Head of caudate nucleus (tissue), 42 donors: ENCODE measurements at regions not wholly inside any gene's neighbourhood (a gene's known extent, or its start where the extent isn't known, plus 50 kb on each side); places are given as distances from the start of the nearest gene placed in this dataset.
A peak's percentile ranks its signal among the peaks of the same experiment; 100 is the strongest.
"Not testable (repeated sequence)": the region's sequence is repeated elsewhere in the genome, so short reads cannot be mapped to it uniquely, and the experiment has no call there.

Experiments
- DNase-seq, 42 donors: peaks; one replicate each; pipeline versions ENCODE4 v3.0.0 to v3.0.0-alpha.2; 2020 to 2021; ENCODE audit warnings: mixed read lengths in 7 of 42
- intact Hi-C: fragments of 100-400 bp; cut with DNase I; formaldehyde crosslinking; loops from one replicate; pipeline ENCODE4 v1.15.0; 2022

- DNase-seq: no peak
- intact Hi-C loops: no loop called here
Measured at GRCh38 chr19:31875591-31875990, 469.8 kb upstream of the ZNF507 start.

GRCh38 chr19:31880283-31880682 lies 465.1 kb upstream of the ZNF507 start:
- intact Hi-C loops: no loop called here
- DNase-seq: no peak

- no peak for DNase-seq
- intact Hi-C loops: no loop called here
Measured at GRCh38 chr19:31881988-31882387, 463.4 kb upstream of the ZNF507 start.

GRCh38 chr19:31882709-31883108 lies 462.7 kb upstream of the ZNF507 start:
- intact Hi-C loops: no loop called here

GRCh38 chr19:31883296-31883990 lies 462.0 kb upstream of the ZNF507 start:
- intact Hi-C loops: no loop called here
- no peak for DNase-seq

More at GRCh38 chr19:31882709-31883108, 462.7 kb upstream of the ZNF507 start:
- DNase-seq: no peak

- intact Hi-C loops: no loop called here
Measured at GRCh38 chr19:31885280-31885853, 460.0 kb upstream of the ZNF507 start.

GRCh38 chr19:31890230-31890629 lies 455.2 kb upstream of the ZNF507 start:
- no peak for DNase-seq
- intact Hi-C loops: no loop called here

More at GRCh38 chr19:31885280-31885853, 460.0 kb upstream of the ZNF507 start:
- no peak for DNase-seq

GRCh38 chr19:31892060-31892459 lies 453.4 kb upstream of the ZNF507 start:
- no peak for DNase-seq

GRCh38 chr19:31893491-31893890 lies 451.9 kb upstream of the ZNF507 start:
- DNase-seq, intact Hi-C loops: not testable (repeated sequence)

More at GRCh38 chr19:31892060-31892459, 453.4 kb upstream of the ZNF507 start:
- intact Hi-C loops: no loop called here

- DNase-seq: no peak
- intact Hi-C loops: no loop called here
Measured at GRCh38 chr19:31894451-31894850, 451.0 kb upstream of the ZNF507 start.

- intact Hi-C loops: no loop called here
- DNase-seq: no peak
Measured at GRCh38 chr19:31897292-31897691, 448.1 kb upstream of the ZNF507 start.

- no peak for DNase-seq
- intact Hi-C loops: no loop called here
Measured at GRCh38 chr19:31900991-31901390, 444.4 kb upstream of the ZNF507 start.

- intact Hi-C loops: no loop called here
- no peak for DNase-seq
Measured at GRCh38 chr19:31902821-31903220, 442.6 kb upstream of the ZNF507 start.

GRCh38 chr19:31903979-31904378 lies 441.4 kb upstream of the ZNF507 start:
- intact Hi-C loops: no loop called here
- peak in 1 of 42 donors; percentile 12 for DNase-seq

- intact Hi-C loops: no loop called here
- DNase-seq: no peak
Measured at GRCh38 chr19:31906111-31906871, 439.1 kb upstream of the ZNF507 start.

GRCh38 chr19:31907661-31908060 lies 437.7 kb upstream of the ZNF507 start:
- intact Hi-C loops: no loop called here
- no peak for DNase-seq

- DNase-seq: no peak
- intact Hi-C loops: no loop called here
Measured at GRCh38 chr19:31908080-31908479, 437.3 kb upstream of the ZNF507 start.

GRCh38 chr19:31908496-31909225 lies 436.7 kb upstream of the ZNF507 start:
- intact Hi-C loops: no loop called here
- no peak for DNase-seq

- peak in 3 of 42 donors; percentile 2 to 41 (median 10) for DNase-seq
Measured at GRCh38 chr19:31910224-31910623, 435.2 kb upstream of the ZNF507 start.

GRCh38 chr19:31911577-31911976 lies 433.8 kb upstream of the ZNF507 start:
- intact Hi-C loops: no loop called here
- no peak for DNase-seq

More at GRCh38 chr19:31910224-31910623, 435.2 kb upstream of the ZNF507 start:
- intact Hi-C loops: no loop called here
